SJCRH30 (cell line): ENCODE measurements at regions not wholly inside any gene's neighbourhood (a gene's known extent, or its start where the extent isn't known, plus 50 kb on each side); places are given as distances from the start of the nearest gene placed in this dataset.
"Not testable (repeated sequence)": the region's sequence is repeated elsewhere in the genome, so short reads cannot be mapped to it uniquely, and the experiment has no call there.

ENCODE experiments used
- DNase-seq, 2 experiments: peaks; one replicate each; pipeline ENCODE4 v3.0.0-alpha.2; 2015 to 2020
- H3K27ac ChIP-seq: fragments of 250-450 bp; sonication (Bioruptor Pico); 2 replicates; pipeline ENCODE4 v1.5.1; 2020; ENCODE audit warnings: mild to moderate bottlenecking, moderate library complexity
- H3K27me3 ChIP-seq: fragments of 250-450 bp; sonication (Bioruptor Pico); 2 replicates; pipeline ENCODE4 v1.5.1; 2020; ENCODE audit warnings: mild to moderate bottlenecking, moderate library complexity
- H3K36me3 ChIP-seq: fragments of 250-450 bp; sonication (Bioruptor Pico); 2 replicates; pipeline ENCODE4 v1.5.1; 2020; ENCODE audit warnings: mild to moderate bottlenecking, moderate library complexity
- H3K4me1 ChIP-seq: fragments of 250-450 bp; sonication (Bioruptor Pico); 2 replicates; pipeline ENCODE4 v1.5.1; 2020; ENCODE audit warnings: mild to moderate bottlenecking, moderate library complexity
- H3K4me3 ChIP-seq: fragments of 250-450 bp; sonication (Bioruptor Pico); 2 replicates; pipeline ENCODE4 v1.5.1; 2020; ENCODE audit warnings: mild to moderate bottlenecking, moderate library complexity
- H3K9me3 ChIP-seq: fragments of 250-450 bp; sonication (Bioruptor Pico); replicated peaks from 2 replicates; pipeline ENCODE4 v1.5.1; 2020; ENCODE audit warnings: mild to moderate bottlenecking, moderate library complexity

DNA sequence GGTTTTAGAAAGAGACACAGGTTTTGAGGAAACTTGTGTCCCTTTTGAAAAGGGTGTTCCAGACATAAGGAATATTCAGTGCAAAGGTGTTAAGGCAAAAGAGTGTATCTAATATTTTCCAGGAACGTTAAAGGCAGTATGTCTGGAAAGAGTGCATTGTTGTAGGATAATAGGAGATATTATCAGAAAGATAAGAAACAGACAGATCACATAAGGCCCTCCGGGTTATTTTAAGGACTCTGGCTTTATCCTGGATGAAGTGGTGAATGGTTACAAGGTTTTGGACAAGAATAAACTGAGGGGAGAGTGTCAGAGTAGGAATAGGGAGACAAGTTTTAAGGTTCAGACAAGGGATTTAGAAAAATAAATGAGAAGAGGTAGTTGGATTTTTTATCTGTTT is 493.7 kb upstream of the GRM7 start:
- Histone ChIP-seq H3K4me1 (no peaks in the 10 kb centered on the region), H3K27ac (no peak overlapping the region), H3K9me3 (no peaks in the 10 kb centered on the region), H3K27me3 (no peaks in the 10 kb centered on the region), H3K4me3 (no peak overlapping the region), H3K36me3 (no peaks in the 10 kb centered on the region)
- DNase-seq: no peak

DNA sequence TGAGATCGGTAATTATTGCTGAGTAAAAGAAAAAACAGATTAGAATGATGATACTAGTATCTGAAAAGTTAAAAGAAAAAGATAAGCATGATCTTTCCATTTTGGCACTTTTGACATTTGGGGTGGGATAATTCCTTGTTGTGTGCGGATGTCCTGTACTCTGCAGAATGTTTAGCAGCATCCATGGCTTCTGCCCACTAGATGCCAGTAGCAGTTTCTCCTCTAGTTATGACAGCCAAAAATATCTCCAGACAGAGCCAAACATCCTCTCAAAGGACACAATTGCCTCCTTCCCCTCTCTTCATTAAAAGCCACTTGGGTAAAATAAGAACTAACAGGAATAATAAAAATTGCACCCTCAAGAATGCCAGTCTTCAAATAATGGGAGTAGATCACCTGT is 468.8 kb upstream of the GRM7 start:
- H3K27ac ChIP-seq: no peak overlapping the region
- H3K4me1 ChIP-seq: no peaks in the 10 kb centered on the region
- no peaks in the 10 kb centered on the region; the same call in 1 of the 2 replicates for H3K27me3 ChIP-seq
- H3K4me3 ChIP-seq: no peak overlapping the region
- no peak for DNase-seq
- no peaks in the 10 kb centered on the region for H3K36me3 ChIP-seq
- H3K9me3 ChIP-seq: no peaks in the 10 kb centered on the region

- H3K4me3 ChIP-seq: no peak overlapping the region
- no peaks in the 10 kb centered on the region for H3K4me1 ChIP-seq
- H3K36me3 ChIP-seq: no peaks in the 10 kb centered on the region
- no peak overlapping the region for H3K27ac ChIP-seq
- no peak for DNase-seq
- no peaks in the 10 kb centered on the region; the same call in 1 of the 2 replicates for H3K27me3 ChIP-seq
- H3K9me3 ChIP-seq: no peaks in the 10 kb centered on the region
Observed at GRCh38 chr3:6394944-6395343, 466.0 kb upstream of the GRM7 start.

- H3K4me1 ChIP-seq: no peaks in the 10 kb centered on the region
- no peaks in the 10 kb centered on the region for H3K9me3 ChIP-seq
- no peaks in the 10 kb centered on the region for H3K36me3 ChIP-seq
- H3K4me3 ChIP-seq: no peak overlapping the region
- H3K27me3 ChIP-seq: no peaks in the 10 kb centered on the region; the same call in 1 of the 2 replicates
- no peak for DNase-seq
- H3K27ac ChIP-seq: no peak overlapping the region
Observed at GRCh38 chr3:6396631-6397030, 464.3 kb upstream of the GRM7 start.

- H3K27me3 ChIP-seq, H3K36me3 ChIP-seq, DNase-seq, H3K9me3 ChIP-seq, H3K27ac ChIP-seq, H3K4me3 ChIP-seq, H3K4me1 ChIP-seq: not testable (repeated sequence)
Observed at GRCh38 chr3:6402666-6403065, 458.2 kb upstream of the GRM7 start.

DNA sequence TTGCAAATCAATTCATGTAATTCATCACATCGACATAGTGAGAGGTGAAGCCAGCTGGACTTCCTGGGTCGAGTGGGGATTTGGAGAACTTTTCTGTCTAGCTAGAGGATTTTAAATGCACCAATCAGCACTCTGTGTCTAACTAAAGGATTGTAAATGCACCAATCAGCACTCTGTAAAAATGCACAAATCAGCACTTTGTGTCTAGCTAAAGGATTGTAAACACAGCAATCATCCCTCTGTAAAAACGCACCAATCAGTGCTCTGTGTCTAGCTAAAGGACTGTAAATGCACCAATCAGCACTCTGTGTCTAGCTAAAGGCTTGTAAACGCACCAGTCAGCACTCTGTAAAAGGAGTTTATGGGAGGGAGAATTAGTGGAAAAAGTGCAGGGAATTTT is 454.0 kb upstream of the GRM7 start:
- not testable (repeated sequence) for H3K9me3 ChIP-seq, H3K4me1 ChIP-seq, DNase-seq, H3K27me3 ChIP-seq, H3K36me3 ChIP-seq, H3K27ac ChIP-seq, H3K4me3 ChIP-seq

DNA sequence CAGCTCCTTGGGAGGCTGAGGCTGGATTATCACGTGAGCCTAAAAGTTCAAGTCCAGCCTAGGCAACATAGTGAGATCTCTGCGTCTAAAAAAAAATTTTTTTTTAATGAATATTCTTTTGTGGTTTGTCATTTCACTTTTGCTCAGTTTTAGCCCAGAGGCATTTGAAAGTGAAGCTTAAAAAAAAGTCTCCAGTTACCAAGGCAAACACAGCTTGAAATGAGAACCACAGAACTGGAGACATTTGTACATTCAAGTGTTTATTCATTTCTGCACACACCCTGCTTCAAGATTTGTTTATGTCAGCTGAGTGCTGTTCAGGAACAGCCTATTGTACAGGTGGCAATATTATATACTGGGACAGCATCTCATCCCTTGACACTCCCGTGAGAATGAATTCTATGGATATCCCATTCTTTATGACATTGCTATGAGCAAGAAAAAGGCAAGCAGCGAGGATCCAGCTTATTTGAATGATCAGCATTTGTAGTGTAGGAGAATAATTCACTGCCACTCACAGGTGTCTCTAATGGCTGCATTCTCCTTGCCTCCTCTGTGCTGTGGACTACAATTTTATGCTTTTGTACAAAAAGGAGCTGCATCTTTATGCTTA is 444.8 kb upstream of the GRM7 start:
- Histone ChIP-seq H3K4me1 (no peaks in the 10 kb centered on the region), H3K27ac (no peak overlapping the region)
- DNase-seq: no peak

GRCh38 chr3:6417174-6417573 is 443.7 kb upstream of the GRM7 start:
- Histone ChIP-seq H3K36me3 (no peaks in the 10 kb centered on the region), H3K9me3 (no peaks in the 10 kb centered on the region), H3K4me1 (no peaks in the 10 kb centered on the region), H3K27me3 (no peaks in the 10 kb centered on the region), H3K4me3 (no peak overlapping the region), H3K27ac (no peak overlapping the region)
- DNase-seq: no peak

More for the DNA sequence above, 444.8 kb upstream of the GRM7 start:
- Histone ChIP-seq H3K9me3 (no peaks in the 10 kb centered on the region), H3K36me3 (no peaks in the 10 kb centered on the region), H3K4me3 (no peak overlapping the region), H3K27me3 (no peaks in the 10 kb centered on the region)

DNA sequence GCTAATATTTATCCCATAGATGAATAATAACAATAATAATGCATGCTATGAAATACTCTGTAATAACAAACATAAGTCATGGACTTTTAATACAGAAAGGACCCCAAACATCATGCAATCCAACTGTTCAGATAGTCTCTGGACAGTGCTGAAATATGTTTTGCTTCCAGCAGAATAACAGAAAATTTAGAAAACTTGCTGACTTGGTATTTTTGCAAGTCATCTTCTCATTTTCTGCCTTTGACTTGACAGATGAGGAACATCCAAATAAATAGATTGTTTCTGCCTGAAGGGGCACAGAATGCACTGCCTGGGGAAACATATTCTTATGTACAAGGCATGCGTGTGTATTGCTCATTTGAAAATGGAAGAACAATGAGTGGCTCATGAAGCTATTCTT is 442.4 kb upstream of the GRM7 start:
- DNase-seq: no peak
- Histone ChIP-seq H3K4me3 (no peak overlapping the region), H3K4me1 (no peaks in the 10 kb centered on the region), H3K27ac (no peak overlapping the region), H3K36me3 (no peaks in the 10 kb centered on the region), H3K9me3 (no peaks in the 10 kb centered on the region), H3K27me3 (no peaks in the 10 kb centered on the region)

GRCh38 chr3:6421666-6422445 is 439.1 kb upstream of the GRM7 start:
- H3K4me3 ChIP-seq: no peak overlapping the region
- no peak for DNase-seq
- no peaks in the 10 kb centered on the region for H3K9me3 ChIP-seq
- H3K27me3 ChIP-seq: no peaks in the 10 kb centered on the region
- no peaks in the 10 kb centered on the region for H3K36me3 ChIP-seq
- no peak overlapping the region for H3K27ac ChIP-seq
- H3K4me1 ChIP-seq: no peaks in the 10 kb centered on the region

DNA sequence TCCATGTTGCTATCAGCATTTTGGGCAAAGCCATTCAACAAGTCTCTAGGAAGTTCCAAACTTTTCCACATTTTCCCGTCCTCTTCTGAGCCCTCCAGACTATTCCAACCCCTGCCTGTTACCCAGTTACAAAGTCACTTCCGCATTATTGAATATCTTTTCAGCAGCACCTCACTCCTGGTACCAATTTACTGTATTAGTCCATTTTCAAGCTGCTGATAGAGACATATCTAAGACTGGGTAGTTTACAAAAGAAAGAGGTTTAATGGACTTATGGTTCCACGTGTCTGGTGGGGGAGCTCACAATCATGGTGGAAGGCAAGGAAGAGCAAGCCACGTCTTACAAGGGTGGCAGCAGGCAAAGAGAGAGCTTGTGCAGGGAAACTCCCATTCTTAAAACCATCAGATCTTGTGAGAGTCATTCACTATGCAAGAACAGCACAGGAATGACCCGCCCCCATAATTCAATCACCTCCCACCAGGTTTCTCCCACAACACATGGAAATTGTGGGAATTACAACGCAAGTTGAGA is 435.6 kb upstream of the GRM7 start:
- no peaks in the 10 kb centered on the region for H3K9me3 ChIP-seq
- H3K4me3 ChIP-seq: no peak overlapping the region
- H3K27me3 ChIP-seq: no peaks in the 10 kb centered on the region
- H3K4me1 ChIP-seq: no peaks in the 10 kb centered on the region
- no peak overlapping the region for H3K27ac ChIP-seq
- no peaks in the 10 kb centered on the region for H3K36me3 ChIP-seq
- no peak for DNase-seq

GRCh38 chr3:6428276-6428675 is 432.6 kb upstream of the GRM7 start:
- not testable (repeated sequence) for DNase-seq, H3K4me3 ChIP-seq, H3K4me1 ChIP-seq, H3K9me3 ChIP-seq, H3K27ac ChIP-seq, H3K27me3 ChIP-seq, H3K36me3 ChIP-seq

- Histone ChIP-seq H3K9me3 (no peaks in the 10 kb centered on the region), H3K4me3 (no peak overlapping the region), H3K36me3 (no peaks in the 10 kb centered on the region), H3K27me3 (no peaks in the 10 kb centered on the region), H3K4me1 (no peaks in the 10 kb centered on the region), H3K27ac (no peak overlapping the region)
- DNase-seq: no peak
Observed at GRCh38 chr3:6435951-6436350, 425.0 kb upstream of the GRM7 start.

- Histone ChIP-seq H3K36me3 (no peaks in the 10 kb centered on the region), H3K4me3 (no peak overlapping the region), H3K27me3 (no peaks in the 10 kb centered on the region), H3K4me1 (no peaks in the 10 kb centered on the region), H3K9me3 (no peaks in the 10 kb centered on the region), H3K27ac (no peak overlapping the region)
- no peak for DNase-seq
Observed at GRCh38 chr3:6437631-6438030, 423.3 kb upstream of the GRM7 start.

DNA sequence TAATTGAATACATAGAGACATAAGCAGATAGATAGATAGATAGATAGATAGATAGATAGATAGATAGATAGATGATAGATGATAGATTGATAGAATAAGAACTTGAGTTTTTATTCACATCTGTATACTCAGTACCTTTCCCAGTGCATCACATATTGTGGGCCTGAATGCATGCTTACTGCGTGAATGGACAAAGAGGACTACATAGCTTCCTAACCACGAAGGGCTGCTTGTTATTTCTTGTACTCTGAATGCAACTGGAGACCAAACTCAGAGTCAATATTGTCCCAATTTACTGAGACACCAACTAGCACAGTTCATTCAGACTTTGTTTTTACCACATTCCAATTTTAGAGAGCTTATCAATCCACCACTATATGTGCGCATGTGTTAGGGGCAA is 422.9 kb upstream of the GRM7 start:
- Histone ChIP-seq H3K9me3 (no peaks in the 10 kb centered on the region), H3K27me3 (no peaks in the 10 kb centered on the region), H3K36me3 (no peaks in the 10 kb centered on the region), H3K27ac (no peak overlapping the region), H3K4me1 (no peaks in the 10 kb centered on the region), H3K4me3 (no peak overlapping the region)
- no peak for DNase-seq

DNA sequence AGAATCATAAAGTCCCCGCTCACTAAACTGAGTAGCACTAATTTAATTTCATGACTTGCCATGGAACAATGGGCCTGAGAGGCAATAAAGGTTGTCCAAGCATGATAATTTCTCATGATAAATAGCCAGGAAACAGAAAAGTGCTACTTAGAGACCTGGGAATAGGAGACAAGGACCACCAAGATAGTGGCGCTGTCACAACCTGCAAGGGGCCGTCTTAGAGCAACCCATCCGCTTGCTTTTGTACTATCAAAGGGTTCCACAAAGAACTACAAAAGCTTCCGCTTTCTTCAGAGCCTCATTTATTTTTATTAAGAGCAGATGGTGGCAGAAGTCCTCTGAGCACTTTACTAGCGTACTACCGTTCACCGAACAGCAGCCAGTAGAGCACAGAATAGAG is 421.7 kb upstream of the GRM7 start:
- Histone ChIP-seq H3K4me3 (no peak overlapping the region), H3K4me1 (no peaks in the 10 kb centered on the region), H3K36me3 (no peaks in the 10 kb centered on the region), H3K9me3 (no peaks in the 10 kb centered on the region), H3K27me3 (no peaks in the 10 kb centered on the region), H3K27ac (no peak overlapping the region)
- DNase-seq: no peak
